ENCODE measurements at regions not wholly inside any gene's neighbourhood (a gene's known extent, or its start where the extent isn't known, plus 50 kb on each side); places are given as distances from the start of the nearest gene placed in this dataset.

DNA sequence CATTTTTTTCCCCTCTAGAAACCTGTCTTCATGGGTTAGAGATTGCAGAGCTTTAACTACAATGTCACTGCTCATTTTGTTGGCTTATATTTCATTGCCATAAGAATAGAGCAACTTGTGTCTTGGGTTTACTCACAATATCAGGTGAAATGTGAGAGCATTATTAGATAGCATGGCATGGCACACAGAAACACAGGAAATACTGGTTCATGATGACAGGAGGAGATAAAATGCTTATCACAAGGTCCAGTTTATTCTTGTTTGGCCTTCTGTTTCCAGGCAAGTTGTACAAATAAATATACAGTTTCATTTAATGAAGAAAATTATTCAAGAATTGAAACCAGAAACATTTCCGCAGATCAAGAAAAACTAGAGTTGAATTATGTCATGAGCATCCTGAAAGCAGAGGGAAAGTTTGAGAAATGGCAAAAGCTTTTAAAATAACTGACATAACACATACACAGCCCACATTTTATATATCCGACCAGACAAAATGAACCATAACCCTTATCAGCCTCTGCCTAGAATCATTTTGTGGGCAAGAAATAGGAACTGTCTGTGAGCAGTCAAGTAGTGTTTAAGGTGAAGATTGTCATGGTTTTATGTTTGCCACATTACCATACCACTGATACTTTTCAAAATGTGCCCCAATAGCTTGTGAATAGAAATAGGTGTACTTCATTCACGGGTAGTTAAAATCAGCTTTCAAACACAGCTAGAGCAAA is 297.9 kb upstream of the ARGLU1 start:
- H3K27me3 ChIP-seq, result no peaks in the 10 kb centered on the region
- H3K36me3 ChIP-seq, result no peaks in the 10 kb centered on the region
- WGBS, result 75% methylated on average over 3 of the region's 3 CpGs
- intact Hi-C loops (cut with DNase I), result no loop called here
- DNase-seq (ENCODE audit: extremely low spot score), result no peak
- TF ChIP-seq POLR2A (IDR thresholded peaks at IDR 0.05; ENCODE audit: low read depth), result no peak
- no peak for TF ChIP-seq EP300 (IDR thresholded peaks at IDR 0.05)
- TF ChIP-seq, protein P1, sequence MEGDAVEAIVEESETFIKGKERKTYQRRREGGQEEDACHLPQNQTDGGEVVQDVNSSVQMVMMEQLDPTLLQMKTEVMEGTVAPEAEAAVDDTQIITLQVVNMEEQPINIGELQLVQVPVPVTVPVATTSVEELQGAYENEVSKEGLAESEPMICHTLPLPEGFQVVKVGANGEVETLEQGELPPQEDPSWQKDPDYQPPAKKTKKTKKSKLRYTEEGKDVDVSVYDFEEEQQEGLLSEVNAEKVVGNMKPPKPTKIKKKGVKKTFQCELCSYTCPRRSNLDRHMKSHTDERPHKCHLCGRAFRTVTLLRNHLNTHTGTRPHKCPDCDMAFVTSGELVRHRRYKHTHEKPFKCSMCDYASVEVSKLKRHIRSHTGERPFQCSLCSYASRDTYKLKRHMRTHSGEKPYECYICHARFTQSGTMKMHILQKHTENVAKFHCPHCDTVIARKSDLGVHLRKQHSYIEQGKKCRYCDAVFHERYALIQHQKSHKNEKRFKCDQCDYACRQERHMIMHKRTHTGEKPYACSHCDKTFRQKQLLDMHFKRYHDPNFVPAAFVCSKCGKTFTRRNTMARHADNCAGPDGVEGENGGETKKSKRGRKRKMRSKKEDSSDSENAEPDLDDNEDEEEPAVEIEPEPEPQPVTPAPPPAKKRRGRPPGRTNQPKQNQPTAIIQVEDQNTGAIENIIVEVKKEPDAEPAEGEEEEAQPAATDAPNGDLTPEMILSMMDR (IDR thresholded peaks at IDR 0.05), result no peak
- no peak for TF ChIP-seq POLR2AphosphoS5 (IDR thresholded peaks at IDR 0.05)
- no peak overlapping the region for H3K27ac ChIP-seq (replicated peaks in 1 of 4)
- H3K9me3 ChIP-seq, result no peaks in the 10 kb centered on the region
- H3K4me1 ChIP-seq, result peaks cover 0 to 12% (median 10%) of the 10 kb centered on the region in 4 donors
- H3K4me3 ChIP-seq, result no peak overlapping the region

- intact Hi-C loops (cut with DNase I), result no loop called here
- H3K36me3 ChIP-seq, result no peaks in the 10 kb centered on the region
- TF ChIP-seq, protein P1 (IDR thresholded peaks at IDR 0.05), result no peak
- TF ChIP-seq POLR2AphosphoS5 (IDR thresholded peaks at IDR 0.05), result no peak
- no peak for TF ChIP-seq EP300 (IDR thresholded peaks at IDR 0.05)
- no peak overlapping the region for H3K4me3 ChIP-seq
- no peak for DNase-seq (ENCODE audit: extremely low spot score)
- no peaks in the 10 kb centered on the region for H3K27me3 ChIP-seq
- 68% methylated on average over 4 of the region's 4 CpGs for whole genome bisulfite sequencing
- H3K9me3 ChIP-seq, result no peaks in the 10 kb centered on the region
- H3K27ac ChIP-seq (replicated peaks in 1 of 4), result no peak overlapping the region
- H3K4me1 ChIP-seq, result no peaks in the 10 kb centered on the region
Observed at GRCh38 chr13:106859533-106859904, 291.6 kb upstream of the ARGLU1 start.

GRCh38 chr13:106858903-106859532 is 291.1 kb upstream of the ARGLU1 start:
- H3K36me3 ChIP-seq, result no peaks in the 10 kb centered on the region
- H3K4me1 ChIP-seq, result no peaks in the 10 kb centered on the region
- H3K27me3 ChIP-seq, result no peaks in the 10 kb centered on the region
- DNase-seq (ENCODE audit: extremely low spot score), result no peak
- H3K9me3 ChIP-seq, result no peaks in the 10 kb centered on the region
- H3K27ac ChIP-seq (replicated peaks in 1 of 4), result no peak overlapping the region
- intact Hi-C loops (cut with DNase I), result no loop called here
- 76% methylated on average over 12 of the region's 12 CpGs for WGBS
- TF ChIP-seq, protein P1 (IDR thresholded peaks at IDR 0.05), result no peak
- TF ChIP-seq POLR2A (IDR thresholded peaks at IDR 0.05; ENCODE audit: low read depth) (no peak), EP300 (IDR thresholded peaks at IDR 0.05) (no peak), POLR2AphosphoS5 (IDR thresholded peaks at IDR 0.05) (no peak)
- H3K4me3 ChIP-seq, result no peak overlapping the region

GRCh38 chr13:106852436-106852835 is 284.5 kb upstream of the ARGLU1 start:
- H3K36me3 ChIP-seq, result no peaks in the 10 kb centered on the region
- H3K4me1 ChIP-seq, result no peaks in the 10 kb centered on the region
- no peak for DNase-seq (ENCODE audit: extremely low spot score)
- no peaks in the 10 kb centered on the region for H3K9me3 ChIP-seq
- no peak overlapping the region for H3K27ac ChIP-seq (replicated peaks in 1 of 4)
- TF ChIP-seq POLR2A (IDR thresholded peaks at IDR 0.05; ENCODE audit: low read depth), result no peak
- TF ChIP-seq, protein P1 (IDR thresholded peaks at IDR 0.05), result no peak
- no peak for TF ChIP-seq POLR2AphosphoS5 (IDR thresholded peaks at IDR 0.05)
- TF ChIP-seq EP300 (IDR thresholded peaks at IDR 0.05), result no peak
- H3K27me3 ChIP-seq, result no peaks in the 10 kb centered on the region
- WGBS, result 76% methylated on average over 8 of the region's 8 CpGs
- no peak overlapping the region for H3K4me3 ChIP-seq
- intact Hi-C loops (cut with DNase I), result no loop called here
